PFSK-1 (cell line): ENCODE measurements at regions not wholly inside any gene's neighbourhood (a gene's known extent, or its start where the extent isn't known, plus 50 kb on each side); places are given as distances from the start of the nearest gene placed in this dataset.

ENCODE experiments used
- FOXP2 ChIP-seq: optimal IDR thresholded peaks from 2 replicates; pipeline ENCODE3; 2011; ENCODE audit warnings: borderline replicate concordance, control low read depth, inconsistent platforms; ENCODE audit not compliant: insufficient read depth; ENCODE audit errors: extremely low read length, extremely low read depth
- POLR2AphosphoS5 ChIP-seq: IDR thresholded peaks from 2 replicates; pipeline ENCODE4 v1.6.1; 2012; ENCODE audit warnings: low read depth, mild to moderate bottlenecking, control low read depth, low read length, moderate library complexity
- REST ChIP-seq, 2 experiments: IDR thresholded peaks; 2 replicates each; pipeline versions ENCODE4 v1.6.1 to v1.8.0; 2011 to 2012; ENCODE audit warnings: low read depth in 2 of 2, low read length in 2 of 2, control low read depth in 1 of 2, inconsistent platforms in 1 of 2, mild to moderate bottlenecking in 1 of 2, moderate library complexity in 1 of 2; ENCODE audit not compliant: insufficient read depth in 1 of 2
- SIN3A ChIP-seq: IDR thresholded peaks from 2 replicates; pipeline ENCODE4 v1.6.1; 2012; ENCODE audit warnings: mild to moderate bottlenecking, low read length, moderate library complexity, borderline replicate concordance; ENCODE audit not compliant: insufficient read depth
- TAF1 ChIP-seq: IDR thresholded peaks from 2 replicates; pipeline ENCODE4 v1.6.1; 2012; ENCODE audit warnings: low read length, control low read depth, borderline replicate concordance; ENCODE audit not compliant: insufficient read depth

GRCh38 chr22:48952256-48953102 lies 875.2 kb downstream of the BRD1 start:
- TF ChIP-seq TAF1 (no peak), REST (IDR thresholded peaks at IDR 0.05; ENCODE audit: insufficient read depth in 1 of 2, low read depth in 2 of 2, low read length in 2 of 2) (no peak), FOXP2 (no peak), SIN3A (no peak), POLR2AphosphoS5 (no peak)

- TF ChIP-seq POLR2AphosphoS5 = no peak
Measured at GRCh38 chr22:48951836-48952235, 875.8 kb downstream of the BRD1 start.

- TF ChIP-seq POLR2AphosphoS5 (no peak), FOXP2 (no peak), TAF1 (no peak), SIN3A (no peak), REST (IDR thresholded peaks at IDR 0.05; ENCODE audit: insufficient read depth in 1 of 2, low read depth in 2 of 2, low read length in 2 of 2) (no peak)
Measured at GRCh38 chr22:48950151-48950915, 877.3 kb downstream of the BRD1 start.

GRCh38 chr22:48949375-48950149 lies 878.1 kb downstream of the BRD1 start:
- TF ChIP-seq FOXP2 (no peak), REST (IDR thresholded peaks at IDR 0.05; ENCODE audit: insufficient read depth in 1 of 2, low read depth in 2 of 2, low read length in 2 of 2) (no peak), POLR2AphosphoS5 (no peak), SIN3A (no peak), TAF1 (no peak)

- no peak for TF ChIP-seq TAF1
- TF ChIP-seq REST (IDR thresholded peaks at IDR 0.05; ENCODE audit: insufficient read depth in 1 of 2, low read depth in 2 of 2, low read length in 2 of 2) = no peak
- TF ChIP-seq FOXP2 = no peak
- TF ChIP-seq SIN3A = no peak
- no peak for TF ChIP-seq POLR2AphosphoS5
Measured at GRCh38 chr22:48948575-48949170, 879.0 kb downstream of the BRD1 start.
